ENCODE measurements at regions not wholly inside any gene's neighbourhood (a gene's known extent, or its start where the extent isn't known, plus 50 kb on each side); places are given as distances from the start of the nearest gene placed in this dataset.

GRCh38 chr6:154682633-154683125, 50.5 kb upstream of the SCAF8 start:
- no peak overlapping the region for H3K4me3 Mint-ChIP-seq
- no peaks in the 10 kb centered on the region for H3K36me3 ChIP-seq (ENCODE audit: control insufficient read depth, insufficient read depth, low read length)
- no peaks in the 10 kb centered on the region for H3K9me3 Mint-ChIP-seq
- peaks cover 11 to 12% of the 10 kb centered on the region in 2 donors for H3K4me1 Mint-ChIP-seq
- intact Hi-C loops (cut with micrococcal nuclease): no loop called here
- H3K4me1 ChIP-seq (ENCODE audit: control insufficient read depth, insufficient read depth, low read length): peaks cover 4% of the 10 kb centered on the region
- no peak overlapping the region for H3K27ac Mint-ChIP-seq
- no peaks in the 10 kb centered on the region for H3K36me3 Mint-ChIP-seq
- 90% methylated on average over 7 of the region's 10 CpGs for WGBS (ENCODE audit: insufficient coverage)
- no peak overlapping the region for H3K27ac ChIP-seq (ENCODE audit: low read length)
- no peaks in the 10 kb centered on the region for H3K9me3 ChIP-seq (ENCODE audit: control insufficient read depth, insufficient read depth, low read length)
- ATAC-seq (no peak), DNase-seq (no peak)
- no peaks in the 10 kb centered on the region for H3K27me3 ChIP-seq (ENCODE audit: control insufficient read depth, insufficient read depth, low read length)
- TF ChIP-seq CTCF (IDR thresholded peaks at IDR 0.05): no peak
- no peaks in the 10 kb centered on the region for H3K27me3 Mint-ChIP-seq (ENCODE audit: low read depth in 2 of 2)
- H3K4me3 ChIP-seq (ENCODE audit: low read length): no peak overlapping the region

Data from natural killer cell (primary cell).